SK-N-SH (cell line): ENCODE measurements at regions not wholly inside any gene's neighbourhood (a gene's known extent, or its start where the extent isn't known, plus 50 kb on each side); places are given as distances from the start of the nearest gene placed in this dataset.
"Not testable (repeated sequence)": the region's sequence is repeated elsewhere in the genome, so short reads cannot be mapped to it uniquely, and the experiment has no call there.

Experiments
- CTCF ChIA-PET: fragments of 300-600, 350-600 bp; formaldehyde crosslinking; extraction: SDS; loops from one replicate; lab custom pipeline; 2021; lab: Yijun Ruan, JAX
- POLR2A ChIA-PET: fragments of 350-600 bp; sonication (Branson Sonifier 250); formaldehyde crosslinking; extraction: SDS; loops from one replicate; lab custom pipeline; 2020; ENCODE audit warnings: antibody characterized with exemption, inconsistent platforms; lab: Yijun Ruan, JAX
- DNase-seq: peaks from one replicate; pipeline ENCODE4 v3.0.0; 2012
- H2AFZ ChIP-seq: fragments of 200-600 bp; sonication (generic); 2 replicates; pipeline ENCODE4 v1.8.1; 2016; ENCODE audit warnings: antibody characterized with exemption, mild to moderate bottlenecking, low read depth
- H3F3A ChIP-seq: fragments of 200-600 bp; sonication (generic); replicated peaks from 2 replicates; pipeline ENCODE3; 2016; ENCODE audit warnings: antibody characterized with exemption, mild to moderate bottlenecking; ENCODE audit not compliant: insufficient read depth
- H3K27ac ChIP-seq, 2 experiments: fragments of 200-500 bp in 1 of 2; fragments of 200-600 bp in 1 of 2; sonication (Bioruptor generic) in 1 of 2; sonication (generic), shearing (Covaris generic) in 1 of 2; 2 replicates each; pipeline versions ENCODE4 v1.5.1 to v1.6.1; 2014 to 2016; ENCODE audit warnings: low read depth in 2 of 2, inconsistent platforms in 1 of 2, low read length in 1 of 2, mild to moderate bottlenecking in 1 of 2, mixed read lengths in 1 of 2
- H3K27me3 ChIP-seq: fragments of 200-600 bp; sonication (generic), shearing (Covaris generic); 2 replicates; pipeline ENCODE4 v1.6.1; 2016; ENCODE audit warnings: mixed run types; ENCODE audit not compliant: insufficient read depth
- H3K36me3 ChIP-seq, 2 experiments: fragments of 200-500 bp in 1 of 2; fragments of 200-600 bp in 1 of 2; sonication (Bioruptor generic) in 1 of 2; sonication (generic) in 1 of 2; replicated peaks in 1 of 2; 2 replicates each; pipeline versions ENCODE3 to v1.5.1; 2014 to 2016; ENCODE audit warnings: low read length in 1 of 2, mild to moderate bottlenecking in 1 of 2; ENCODE audit not compliant: insufficient read depth in 2 of 2, control insufficient read depth in 1 of 2
- H3K4me1 ChIP-seq, 2 experiments: fragments of 200-500 bp in 1 of 2; fragments of 200-600 bp in 1 of 2; sonication (Bioruptor generic) in 1 of 2; sonication (generic), shearing (Covaris generic) in 1 of 2; 2 replicates each; pipeline versions ENCODE4 v1.5.1 to v1.6.1; 2014 to 2016; ENCODE audit warnings: low read depth in 1 of 2, low read length in 1 of 2, mixed run types in 1 of 2; ENCODE audit not compliant: insufficient read depth in 2 of 2, control insufficient read depth in 1 of 2
- H3K4me2 ChIP-seq: fragments of 200-600 bp; sonication (generic), shearing (Covaris generic); 2 replicates; pipeline ENCODE4 v1.6.1; 2017; ENCODE audit warnings: mixed run types
- H3K4me3 ChIP-seq, 2 experiments: fragments of 200-500 bp in 1 of 2; fragments of 200-600 bp in 1 of 2; sonication (Bioruptor generic) in 1 of 2; sonication (generic), shearing (Covaris generic) in 1 of 2; 2 replicates each; pipeline versions ENCODE4 v1.5.1 to v1.8.1; 2014 to 2016; ENCODE audit warnings: low read depth in 2 of 2, inconsistent platforms in 1 of 2, low read length in 1 of 2, mild to moderate bottlenecking in 1 of 2, mixed read lengths in 1 of 2, moderate library complexity in 1 of 2
- H3K79me2 ChIP-seq: fragments of 200-600 bp; sonication (generic); 2 replicates; pipeline ENCODE4 v1.8.1; 2017; ENCODE audit warnings: mild to moderate bottlenecking; ENCODE audit not compliant: insufficient read depth
- H3K9ac ChIP-seq: fragments of 200-600 bp; sonication (generic); 2 replicates; pipeline ENCODE4 v1.6.1; 2017; ENCODE audit warnings: mixed run types
- H3K9me2 ChIP-seq: fragments of 200-600 bp; sonication (generic); 2 replicates; pipeline ENCODE4 v1.6.1; 2017; ENCODE audit warnings: mixed run types
- H3K9me3 ChIP-seq: fragments of 200-600 bp; sonication (generic); 2 replicates; pipeline ENCODE4 v1.6.1; 2017; ENCODE audit warnings: mixed run types, mild to moderate bottlenecking, moderate library complexity
- H4K20me1 ChIP-seq: fragments of 200-600 bp; sonication (generic); 2 replicates; pipeline ENCODE4 v1.6.1; 2017; ENCODE audit warnings: mild to moderate bottlenecking, mixed run types; ENCODE audit not compliant: insufficient read depth
- CHD2 ChIP-seq: fragments of 150-350 bp; IDR thresholded peaks from 2 replicates; pipeline ENCODE4 v1.6.1; 2018; ENCODE audit warnings: low read length; ENCODE audit not compliant: partially characterized antibody
- CTCF ChIP-seq: fragments of 200-600 bp; sonication (generic); IDR thresholded peaks from 2 replicates; pipeline ENCODE4 v1.6.1; 2017; ENCODE audit warnings: antibody characterized with exemption, mild to moderate bottlenecking, moderate library complexity
- ELF1 ChIP-seq: IDR thresholded peaks from 2 replicates; pipeline ENCODE4 v1.4.0; 2012
- EP300 ChIP-seq, 2 experiments: IDR thresholded peaks; 2 replicates each; pipeline versions ENCODE4 v1.4.0 to v1.6.1; 2012; ENCODE audit warnings: borderline replicate concordance in 1 of 2, low read depth in 1 of 2, low read length in 1 of 2
- EZH2phosphoT487 ChIP-seq: fragments of 200-600 bp; sonication (generic); IDR thresholded peaks from 2 replicates; pipeline ENCODE4 v1.6.1; 2017; ENCODE audit warnings: low read depth, mixed run types, mild to moderate bottlenecking, antibody characterized with exemption, moderate library complexity, borderline replicate concordance
- FOSL2 ChIP-seq: IDR thresholded peaks from 2 replicates; pipeline ENCODE4 v1.4.0; 2012; ENCODE audit warnings: low read depth, mild to moderate bottlenecking, moderate library complexity, borderline replicate concordance
- FOXJ3 ChIP-seq: sonication (generic); formaldehyde crosslinking; IDR thresholded peaks from 2 replicates; pipeline ENCODE4 v1.5.1; 2020; ENCODE audit warnings: mild to moderate bottlenecking, missing genetic modification reagents
- GATA2 ChIP-seq: sonication (generic); formaldehyde crosslinking; IDR thresholded peaks from 2 replicates; pipeline ENCODE4 v1.5.0; 2020; ENCODE audit warnings: mild to moderate bottlenecking, missing genetic modification reagents
- IRF3 ChIP-seq: fragments of 150-350 bp; IDR thresholded peaks from 2 replicates; pipeline ENCODE4 v1.6.1; 2016; ENCODE audit warnings: mild to moderate bottlenecking, low read depth, low read length
- MAX ChIP-seq: IDR thresholded peaks from 2 replicates; pipeline ENCODE4 v1.4.0; 2012; ENCODE audit warnings: low read depth
- MEF2A ChIP-seq: IDR thresholded peaks from 2 replicates; pipeline ENCODE4 v1.4.0; 2012; ENCODE audit warnings: low read depth, borderline replicate concordance
- NFIC ChIP-seq: IDR thresholded peaks from 2 replicates; pipeline ENCODE4 v1.4.0; 2012; ENCODE audit warnings: borderline replicate concordance
- PBX3 ChIP-seq: IDR thresholded peaks from 2 replicates; pipeline ENCODE4; 2012
- POLR2AphosphoS5 ChIP-seq: IDR thresholded peaks from 2 replicates; pipeline ENCODE4 v1.6.1; 2012; ENCODE audit warnings: low read depth, low read length
- RFX5 ChIP-seq: IDR thresholded peaks from 2 replicates; pipeline ENCODE4 v1.6.1; 2012; ENCODE audit warnings: mild to moderate bottlenecking, improper control_type of control experiment, low read length
- RXRA ChIP-seq: IDR thresholded peaks from 2 replicates; pipeline ENCODE4 v1.4.0; 2012; ENCODE audit warnings: low read depth, mild to moderate bottlenecking, borderline replicate concordance
- SIN3A ChIP-seq: IDR thresholded peaks from 2 replicates; pipeline ENCODE4 v1.6.1; 2012; ENCODE audit warnings: low read depth, mild to moderate bottlenecking, low read length, moderate library complexity, borderline replicate concordance
- TCF12 ChIP-seq: IDR thresholded peaks from 2 replicates; pipeline ENCODE4 v1.4.0; 2012
- USF1 ChIP-seq: IDR thresholded peaks from 2 replicates; pipeline ENCODE4 v1.4.0; 2012; ENCODE audit warnings: low read depth, borderline replicate concordance
- ZBTB33 ChIP-seq: IDR thresholded peaks from 2 replicates; pipeline ENCODE4 v1.4.0; 2012; ENCODE audit warnings: low read depth, borderline replicate concordance
- WGBS: methylation state at CpG from one replicate; pipeline ENCODE4 v1.1.6; 2017; ENCODE audit warnings: low lambda C conversion rate; 5-methylcytosine and 5-hydroxymethylcytosine counted together

GRCh38 chr1:25171013-25171412 is 61.3 kb downstream of the SYF2 start:
- WGBS: 83% methylated on average over 4 of the region's 4 CpGs
- H3K27ac ChIP-seq, H3K9ac ChIP-seq, H3K4me2 ChIP-seq, H3F3A ChIP-seq, H3K9me2 ChIP-seq, H3K9me3 ChIP-seq, H3K27me3 ChIP-seq, H3K79me2 ChIP-seq, H2AFZ ChIP-seq, H4K20me1 ChIP-seq, H3K36me3 ChIP-seq, H3K4me3 ChIP-seq, POLR2A ChIA-PET, DNase-seq, H3K4me1 ChIP-seq: not testable (repeated sequence)
- CTCF ChIA-PET: interaction anchor here (1.5 kb wide), 1 partner anchor 34 kb away, joined by 5 read pairs; no protein-coding TSS in a partner anchor

- no peaks in the 10 kb centered on the region for H3K79me2 ChIP-seq
- no peaks in the 10 kb centered on the region for H3K36me3 ChIP-seq
- no peaks in the 10 kb centered on the region for H3K9me2 ChIP-seq
- H3K4me2 ChIP-seq: no peak overlapping the region
- ChIA-PET CTCF (no interaction called here), POLR2A (no interaction called here)
- DNase-seq: no peak
- no peaks in the 10 kb centered on the region for H3K4me1 ChIP-seq
- 67% methylated on average over 6 of the region's 6 CpGs for WGBS
- H3K27me3 ChIP-seq: no peaks in the 10 kb centered on the region
- no peak overlapping the region for H2AFZ ChIP-seq
- no peak overlapping the region for H3K27ac ChIP-seq
- TF ChIP-seq FOSL2 (no peak), SIN3A (no peak), TCF12 (no peak), MEF2A (no peak), MAX (no peak), EP300 (IDR thresholded peaks at IDR 0.05; ENCODE audit: borderline replicate concordance in 1 of 2, low read depth in 1 of 2, low read length in 1 of 2) (no peak), NFIC (no peak), EZH2phosphoT487 (no peak), USF1 (no peak), GATA2 (no peak), CHD2 (no peak), IRF3 (no peak), RXRA (no peak), POLR2AphosphoS5 (no peak), ELF1 (no peak), ZBTB33 (no peak), RFX5 (no peak), CTCF (no peak), FOXJ3 (no peak), PBX3 (no peak)
- TF ChIP-seq, all 33 proteins: peak for 0
- no peak overlapping the region for H3K4me3 ChIP-seq
- H4K20me1 ChIP-seq: no peaks in the 10 kb centered on the region
- no peaks in the 10 kb centered on the region for H3F3A ChIP-seq
- H3K9me3 ChIP-seq: no peaks in the 10 kb centered on the region
- H3K9ac ChIP-seq: no peak overlapping the region
Measured at GRCh38 chr1:25170439-25170838, 61.9 kb downstream of the SYF2 start.
